ENCODE measurements at regions not wholly inside any gene's neighbourhood (a gene's known extent, or its start where the extent isn't known, plus 50 kb on each side); places are given as distances from the start of the nearest gene placed in this dataset.

GRCh38 chr18:45330170-45330594 lies 285.1 kb upstream of the SLC14A2 start:
- Histone ChIP-seq H3K56ac (ENCODE audit: extremely low read depth, insufficient read depth, low read length) (no peak overlapping the region), H4K5ac (ENCODE audit: low read depth, low read length) (no peak overlapping the region), H3K18ac (ENCODE audit: low read depth, low read length) (no peak overlapping the region), H2AFZ (replicated peaks; ENCODE audit: low read length, poor library complexity) (no peak overlapping the region), H3K27me3 (ENCODE audit: control insufficient read depth, insufficient read depth, low read length) (peaks cover 5% of the 10 kb centered on the region), H2BK5ac (ENCODE audit: low read depth, low read length, poor library complexity, severe bottlenecking) (no peak overlapping the region), H2AK9ac (replicated peaks; ENCODE audit: low read depth, low read length, poor library complexity) (no peak overlapping the region), H3K36me3 (ENCODE audit: control insufficient read depth, insufficient read depth, low read length) (no peaks in the 10 kb centered on the region), H4K91ac (ENCODE audit: insufficient read depth, low read depth, low read length) (no peak overlapping the region), H4K20me1 (ENCODE audit: insufficient read depth, low read length) (no peaks in the 10 kb centered on the region), H3K4me2 (ENCODE audit: low read depth, low read length) (no peak overlapping the region), H3K9ac (ENCODE audit: low read depth, low read length) (no peak overlapping the region), H3K9me1 (ENCODE audit: insufficient read depth, low read length) (no peaks in the 10 kb centered on the region), H3K4me3 (ENCODE audit: insufficient read depth, low read depth, low read length) (no peak overlapping the region), H2BK120ac (ENCODE audit: low read depth, low read length) (no peak overlapping the region), H3K27ac (ENCODE audit: insufficient read depth, low read length) (no peak overlapping the region), H3K4me1 (ENCODE audit: control insufficient read depth, insufficient read depth, low read length) (no peaks in the 10 kb centered on the region), H3K9me3 (ENCODE audit: control insufficient read depth, insufficient read depth, low read length) (no peaks in the 10 kb centered on the region), H3K79me1 (ENCODE audit: low read depth in 1 of 2, low read length in 2 of 2) (no peaks in the 10 kb centered on the region), H3K23ac (ENCODE audit: low read depth, low read length) (no peak overlapping the region), H2BK20ac (ENCODE audit: low read depth, low read length) (no peak overlapping the region), H4K8ac (ENCODE audit: low read depth in 2 of 2, low read length in 2 of 2) (no peak overlapping the region), H2AK5ac (ENCODE audit: low read depth, low read length) (no peak overlapping the region), H3K4ac (ENCODE audit: low read depth, low read length) (no peak overlapping the region), H2BK15ac (ENCODE audit: low read depth, low read length) (no peak overlapping the region), H3K14ac (replicated peaks; ENCODE audit: low read depth, low read length) (no peak overlapping the region)
- POLR2A ChIA-PET (ENCODE audit: unreplicated experiment) = no interaction called here
- DNase-seq (no peak), ATAC-seq (ENCODE audit: low read depth) (no peak)
- no CpG with 5 or more reads among the region's 2 CpGs for WGBS, 2 experiments (ENCODE audit: extremely low coverage in 2 of 2, insufficient read length in 1 of 2)
- TF ChIP-seq MAZ (IDR thresholded peaks at IDR 0.05; ENCODE audit: borderline replicate concordance, low read depth, low read length) (no peak), ELK1 (IDR thresholded peaks at IDR 0.05; ENCODE audit: borderline replicate concordance, low read depth, low read length) (no peak), BHLHE40 (IDR thresholded peaks at IDR 0.05; ENCODE audit: low read depth, low read length) (no peak), RCOR1 (IDR thresholded peaks at IDR 0.05; ENCODE audit: insufficient replicate concordance, low read length) (no peak), RAD21 (IDR thresholded peaks at IDR 0.05; ENCODE audit: low read length) (no peak), CHD1 (IDR thresholded peaks at IDR 0.05; ENCODE audit: low read depth, low read length) (no peak), NFE2L2 (IDR thresholded peaks at IDR 0.05; ENCODE audit: low read depth, low read length) (no peak), MAFK (IDR thresholded peaks at IDR 0.05; ENCODE audit: low read depth, low read length) (no peak), SMC3 (IDR thresholded peaks at IDR 0.05; ENCODE audit: low read depth, low read length) (no peak), FOS (IDR thresholded peaks at IDR 0.05; ENCODE audit: low read depth, low read length) (no peak), USF2 (IDR thresholded peaks at IDR 0.05; ENCODE audit: low read depth, low read length) (no peak), MXI1 (IDR thresholded peaks at IDR 0.05; ENCODE audit: borderline replicate concordance, low read depth, low read length) (no peak), CTCF (conservative IDR thresholded peaks at IDR 0.05; ENCODE audit: low read depth, low read length) (no peak), POLR2A (IDR thresholded peaks at IDR 0.05; ENCODE audit: low read depth, low read length) (no peak), CEBPB (IDR thresholded peaks at IDR 0.05; ENCODE audit: low read depth, low read length) (no peak), RFX5 (IDR thresholded peaks at IDR 0.05; ENCODE audit: low read depth, low read length) (no peak)
- intact Hi-C loops (cut with micrococcal nuclease) (no loop called here), dilution Hi-C loops (cut with HindIII; ENCODE audit: low sequenced_read_pairs, unreplicated experiment) (no loop called here), in situ Hi-C loops (cut with MboI; ENCODE audit: low sequenced_read_pairs) (no loop called here)
- CTCF ChIA-PET = no interaction called here
- BruUV-seq (replicated peaks) = no TSS peak

Data from IMR-90 (cell line).